ENCODE measurements at regions not wholly inside any gene's neighbourhood (a gene's known extent, or its start where the extent isn't known, plus 50 kb on each side); places are given as distances from the start of the nearest gene placed in this dataset.

GRCh38 chr18:40821596-40822243 lies 1133.3 kb upstream of the PIK3C3 start:
- TF ChIP-seq CTCF (IDR thresholded peaks at IDR 0.05; ENCODE audit: low read depth, low read length): no peak
- no peak for TF ChIP-seq MYC (IDR thresholded peaks at IDR 0.05; ENCODE audit: low read depth, low read length)
- TF ChIP-seq POLR2A (IDR thresholded peaks at IDR 0.05; ENCODE audit: extremely low read depth, insufficient read length): no peak
